GM18498 (cell line): ENCODE measurements at regions not wholly inside any gene's neighbourhood (a gene's known extent, or its start where the extent isn't known, plus 50 kb on each side); places are given as distances from the start of the nearest gene placed in this dataset.

Experiments
- ATAC-seq: cut with Tn5 transposase; IDR thresholded peaks from one replicate; pipeline ENCODE4 v1.9.1; 2021; ENCODE audit warnings: mild to moderate bottlenecking, moderate library complexity; ENCODE audit not compliant: unreplicated experiment

GRCh38 chr9:129506892-129507291, 114.0 kb downstream of the C9orf50 start:
- no peak for ATAC-seq

DNA sequence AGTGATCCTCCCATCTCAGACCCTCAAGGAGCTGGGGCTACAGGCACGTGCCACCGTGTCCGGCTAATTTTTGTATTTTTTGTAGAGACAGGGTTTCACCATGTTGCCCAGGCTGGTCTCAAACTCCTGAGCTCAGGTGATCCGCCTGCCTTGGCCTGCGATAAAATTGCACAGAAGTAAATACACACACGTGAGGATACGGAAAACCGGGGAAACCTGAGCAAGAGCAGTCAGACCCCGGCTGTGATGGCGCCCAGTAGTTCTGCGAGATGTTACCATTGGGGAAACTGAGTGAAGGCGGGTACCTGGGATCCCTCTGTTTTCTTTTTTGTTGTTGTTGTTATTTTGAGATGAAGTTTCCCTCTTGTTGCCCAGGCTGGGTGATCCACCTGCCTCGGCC, 114.9 kb downstream of the C9orf50 start:
- ATAC-seq: no peak

DNA sequence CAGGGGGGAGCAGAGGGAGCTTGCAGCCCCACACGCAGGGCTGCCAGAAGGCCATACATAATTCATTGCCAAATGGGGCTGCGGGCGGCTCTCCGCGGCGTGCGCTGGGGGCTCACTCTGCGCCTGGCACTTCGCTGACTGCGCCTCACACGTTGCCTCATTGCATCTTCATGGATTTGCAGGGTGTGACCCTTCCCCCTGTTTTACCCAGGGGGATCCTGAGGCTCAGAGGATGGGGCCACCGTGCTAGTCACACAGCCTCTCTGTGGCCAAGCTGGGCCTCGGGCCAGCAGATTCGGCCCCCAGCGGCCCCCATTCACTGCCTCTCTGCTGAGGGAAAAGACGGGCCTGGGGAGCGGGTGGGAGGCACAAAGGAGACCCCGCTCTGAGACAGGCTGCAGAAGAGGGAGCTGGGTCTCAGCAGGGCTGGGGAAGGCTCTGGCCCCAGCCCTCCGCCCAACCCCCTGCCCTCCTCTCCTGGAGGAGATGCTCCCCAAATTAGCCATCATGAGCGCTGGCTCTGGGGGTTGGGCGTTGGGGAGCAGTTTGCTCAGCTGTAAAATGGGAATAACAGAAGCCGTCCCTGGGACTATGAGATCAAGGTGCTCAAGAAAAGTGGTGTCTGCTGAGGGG, 115.5 kb downstream of the C9orf50 start:
- ATAC-seq: no peak

DNA sequence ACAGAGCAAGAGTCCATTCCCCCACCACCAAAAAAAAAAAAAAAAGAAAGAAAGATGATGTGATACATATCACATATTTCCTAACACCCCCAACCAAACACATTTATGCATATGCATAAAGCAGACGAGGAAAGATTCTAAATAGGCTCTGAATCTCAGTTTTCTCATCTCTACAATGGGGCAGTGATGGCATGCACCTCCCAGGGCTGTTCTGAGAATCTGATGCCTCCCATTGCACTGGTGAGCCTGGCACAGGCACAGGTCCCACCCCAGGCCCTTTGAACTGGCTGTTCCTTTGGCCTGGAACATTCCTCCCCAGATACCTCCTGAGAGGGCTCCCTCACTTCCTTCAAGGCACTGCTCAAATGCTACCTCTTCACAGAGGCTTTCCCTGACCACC, 116.5 kb downstream of the C9orf50 start:
- ATAC-seq: no peak

- ATAC-seq: no peak
These were observed 119.1 kb downstream of the C9orf50 start for GRCh38 chr9:129501771-129502319.

DNA sequence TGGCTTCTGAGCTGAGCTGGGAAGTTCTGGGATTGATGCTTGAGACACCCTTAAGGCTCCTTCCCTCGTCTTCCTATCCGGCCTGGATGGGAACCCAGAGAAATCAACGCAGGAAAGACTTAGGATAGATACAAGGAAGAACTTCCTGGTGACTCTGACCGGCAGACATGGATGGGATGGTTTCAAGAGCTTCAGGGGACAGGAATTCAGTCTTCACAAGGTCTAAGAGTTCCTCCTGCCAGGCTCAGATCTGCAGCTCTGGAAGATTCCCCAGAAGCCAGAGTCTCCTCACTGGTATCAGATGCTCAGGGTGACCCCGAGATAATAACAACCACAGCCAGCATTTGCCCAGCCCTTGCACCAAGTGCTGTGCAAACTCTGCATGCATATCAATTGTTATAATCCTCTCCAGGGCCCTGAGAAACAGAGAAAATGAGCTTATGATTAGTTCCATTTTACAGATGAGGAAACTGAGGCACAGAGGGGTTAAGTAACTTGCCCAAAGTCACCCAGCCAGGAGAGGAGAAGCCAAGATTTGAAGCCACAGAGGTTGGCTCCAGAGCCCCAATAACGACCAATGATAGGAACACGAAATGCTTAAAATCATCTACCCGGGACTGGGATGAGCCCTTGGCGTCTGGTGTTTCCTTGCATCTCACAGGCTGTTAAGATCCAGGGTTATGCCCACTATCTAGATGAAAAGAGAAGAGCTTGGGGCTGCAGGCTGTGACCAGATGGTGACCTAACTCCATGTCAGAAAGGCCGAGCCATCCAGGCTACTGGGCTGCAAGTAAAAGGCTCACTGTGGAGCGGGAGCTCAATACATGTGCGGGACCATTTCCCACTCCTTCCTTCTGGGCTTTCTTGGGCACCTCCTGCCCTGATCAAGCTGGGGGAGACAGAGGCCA, 119.8 kb downstream of the C9orf50 start:
- no peak for ATAC-seq

DNA sequence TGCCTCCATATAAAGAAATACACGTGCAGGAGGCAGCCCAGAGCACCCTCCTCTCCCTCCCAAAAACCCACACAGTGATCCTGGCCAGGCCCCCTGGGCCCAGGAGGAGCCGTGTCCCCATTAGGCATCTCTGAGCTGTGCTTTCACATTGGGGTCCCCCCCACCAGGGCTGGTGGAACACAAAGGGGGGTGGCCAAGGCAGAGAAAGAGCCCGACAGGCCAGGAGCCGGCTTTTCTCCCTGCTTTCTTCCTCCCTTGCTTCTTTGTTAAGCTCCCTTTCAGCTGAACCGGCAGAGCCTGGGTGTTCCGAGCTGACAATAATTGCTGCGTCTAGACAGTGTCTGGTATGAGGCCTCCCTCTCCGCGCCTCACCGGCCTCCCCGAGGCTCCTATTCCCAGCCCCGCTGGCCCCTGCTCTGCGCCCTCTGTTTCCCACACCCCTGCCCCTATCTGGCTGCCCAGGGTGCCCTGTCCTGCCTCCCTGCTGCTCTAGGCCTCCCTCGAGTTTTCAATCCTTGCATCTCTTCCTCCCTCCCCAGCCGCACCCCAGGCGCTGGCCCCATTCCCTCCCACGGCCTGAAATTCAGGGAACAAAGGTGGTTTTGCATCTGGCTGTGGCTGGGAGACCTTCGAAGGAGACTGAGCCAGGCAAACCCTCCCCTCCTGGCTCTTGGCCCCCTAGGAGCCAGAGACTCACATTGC, 120.6 kb downstream of the C9orf50 start:
- no peak for ATAC-seq

DNA sequence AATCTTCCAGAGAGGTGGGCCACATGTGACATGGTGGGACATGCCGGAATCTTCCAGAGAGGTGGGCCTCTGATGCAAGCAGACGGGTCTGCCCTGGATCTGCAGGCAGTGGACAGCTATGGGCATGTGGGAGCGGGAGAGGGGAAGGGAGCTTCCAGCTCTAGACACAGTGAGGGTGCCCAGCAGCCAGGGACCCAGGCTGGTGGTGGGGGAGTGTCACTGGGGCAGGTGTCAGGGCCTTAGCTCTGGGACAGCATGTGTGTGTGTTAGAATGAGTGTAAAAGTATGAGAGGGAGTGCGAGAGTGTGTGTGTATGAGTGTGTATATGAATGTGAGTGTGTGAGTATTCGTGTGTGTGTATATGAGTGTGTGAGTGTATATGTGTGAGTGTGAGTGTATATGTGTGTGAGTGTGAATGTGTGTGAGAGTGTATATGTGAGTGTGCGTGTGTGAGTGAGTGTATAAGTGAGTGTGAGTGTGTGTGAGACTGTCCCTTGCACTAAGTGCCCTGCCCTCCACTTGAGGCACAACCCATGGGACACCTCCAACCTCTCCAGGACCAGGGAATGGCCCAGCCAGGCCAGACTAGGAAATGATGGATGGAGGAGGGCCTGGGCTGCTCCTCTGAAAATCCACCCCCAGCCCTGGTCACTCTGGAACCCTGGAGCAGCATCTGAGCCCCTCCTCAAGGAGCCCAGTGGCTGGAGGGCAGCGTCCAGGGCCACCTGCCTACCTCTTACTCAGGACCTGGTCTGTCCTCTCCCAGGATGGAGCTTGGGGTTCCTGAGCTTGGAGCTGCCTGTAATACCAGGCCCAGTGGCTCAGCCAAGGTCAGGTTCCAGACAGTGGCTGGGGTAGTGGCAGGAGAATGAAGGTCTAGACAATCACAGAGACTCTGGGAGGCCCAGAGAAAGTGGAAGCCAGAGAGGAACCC, 122.2 kb downstream of the C9orf50 start:
- ATAC-seq: no peak

DNA sequence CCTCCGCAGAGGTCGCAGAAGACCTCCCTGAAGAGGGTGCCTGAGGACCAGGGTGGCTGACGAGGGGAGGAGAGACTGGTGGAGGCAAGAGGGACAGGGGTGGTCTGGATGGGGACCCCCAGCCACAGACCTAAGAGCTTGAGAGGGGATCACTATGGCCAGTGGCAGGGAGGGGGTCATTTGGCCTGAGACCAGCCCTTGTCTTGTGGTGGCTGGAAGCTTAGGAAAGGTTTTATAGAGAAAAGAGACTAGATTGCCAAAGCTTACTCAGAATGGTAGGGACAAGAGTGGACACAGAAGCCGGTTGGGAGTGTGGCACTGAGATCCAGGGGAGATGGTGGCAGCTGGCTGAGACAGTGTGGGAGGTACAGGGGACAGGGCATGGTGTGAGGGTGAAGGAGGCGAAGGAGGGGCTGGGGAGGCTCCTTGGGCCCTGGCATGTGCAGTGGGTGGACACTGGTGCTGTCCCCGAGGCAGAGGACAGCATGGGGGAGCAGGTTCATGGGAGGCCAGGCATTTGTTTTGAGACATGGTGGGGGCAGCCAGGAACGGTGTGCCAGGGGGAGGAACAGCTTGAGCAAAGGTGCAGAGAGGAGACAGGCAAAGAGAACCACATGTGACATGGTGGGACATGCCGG, 123.0 kb downstream of the C9orf50 start:
- no peak for ATAC-seq

GRCh38 chr9:129497005-129497812, 123.7 kb downstream of the C9orf50 start:
- no peak for ATAC-seq

GRCh38 chr9:129496473-129497004, 124.4 kb downstream of the C9orf50 start:
- no peak for ATAC-seq

DNA sequence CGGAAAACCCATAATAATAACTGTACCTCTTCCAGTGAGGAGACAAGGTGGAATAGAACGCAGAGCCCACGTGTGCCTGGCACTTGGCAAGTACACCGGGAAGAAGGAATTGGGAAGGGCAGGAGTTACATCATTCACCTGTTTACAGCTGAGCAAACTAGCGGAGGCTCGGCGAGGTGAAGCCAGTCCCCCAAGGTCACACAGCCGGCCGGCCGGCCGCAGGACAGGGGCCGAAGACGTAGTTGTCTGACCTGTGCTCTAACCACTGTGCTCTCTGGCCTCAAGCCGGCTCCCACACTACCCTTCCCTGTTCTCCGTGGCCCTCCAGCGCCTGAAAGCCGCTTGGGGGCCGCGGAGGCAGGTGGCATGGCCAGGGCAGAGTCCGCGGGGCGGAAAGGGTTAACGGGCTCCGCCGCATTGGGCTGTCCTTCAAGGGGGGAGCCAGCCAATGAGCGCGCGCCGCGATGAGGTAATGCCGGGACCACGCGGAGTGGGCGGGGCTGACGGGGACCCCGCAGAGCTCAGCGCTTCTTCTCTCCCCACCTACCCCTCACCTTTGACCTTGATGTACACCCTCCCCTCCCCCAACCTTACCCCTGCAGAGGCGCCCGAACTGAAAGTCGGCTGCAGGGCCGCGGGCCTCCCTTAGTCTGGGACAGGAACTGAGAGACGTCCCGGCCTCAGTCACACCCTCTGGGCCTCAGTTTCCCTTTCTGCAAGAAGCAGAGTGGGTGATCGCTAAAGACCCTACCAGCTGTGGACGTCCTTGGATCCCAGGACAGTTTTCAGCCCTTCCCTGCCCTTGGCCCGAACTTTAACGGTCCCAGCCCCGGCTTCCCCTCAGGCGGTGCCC, 125.1 kb downstream of the C9orf50 start:
- no peak for ATAC-seq

DNA sequence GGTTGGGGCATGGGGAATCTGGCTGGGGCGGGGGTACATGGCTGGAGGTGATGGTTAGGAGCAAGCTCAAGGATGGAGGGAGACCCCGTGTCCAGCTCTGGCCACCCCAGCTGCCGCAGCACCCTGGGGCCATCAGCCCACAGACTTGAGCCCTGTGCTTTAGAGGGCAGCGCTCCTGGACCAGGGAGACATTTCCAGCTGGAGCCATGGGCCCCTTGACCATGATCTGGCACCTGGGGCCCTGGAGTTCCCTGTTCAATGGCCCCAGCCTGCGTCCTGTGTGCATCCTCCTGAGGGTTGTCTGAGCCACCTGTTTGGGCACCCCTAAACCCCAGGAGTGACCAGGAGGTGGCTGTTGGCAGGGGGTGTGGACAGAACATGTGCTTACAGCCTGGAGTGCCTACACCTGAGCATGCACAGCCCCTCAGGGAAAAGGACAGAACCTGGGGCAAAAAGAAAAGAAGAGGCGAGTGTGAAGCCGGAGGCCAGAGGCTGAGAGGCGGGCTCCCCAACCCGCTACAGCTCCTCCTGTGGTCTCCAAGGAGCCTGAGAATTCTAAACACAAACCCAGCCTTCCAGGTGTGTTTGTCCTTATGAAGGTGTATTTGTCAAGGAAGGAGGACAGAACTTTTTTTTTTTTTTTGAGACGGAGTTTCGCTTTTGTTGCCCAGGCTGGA, 126.7 kb downstream of the C9orf50 start:
- no peak for ATAC-seq

DNA sequence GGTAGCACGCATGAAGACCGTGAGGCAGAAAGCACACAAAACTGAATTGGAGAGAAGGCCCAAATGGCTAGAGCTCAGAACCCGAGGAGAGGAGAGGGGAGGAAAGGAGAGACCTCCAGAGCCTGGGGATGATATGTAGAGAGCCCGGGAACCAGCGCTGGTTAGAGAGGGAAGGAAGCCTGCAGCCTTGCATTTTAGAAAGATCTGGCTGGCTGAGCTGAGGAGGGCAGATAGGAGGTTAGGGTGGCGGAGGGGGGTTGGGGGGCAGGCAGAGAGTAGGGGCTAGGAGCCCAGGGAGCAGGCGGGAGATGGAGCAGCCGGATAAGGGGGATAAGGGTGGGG, 127.2 kb downstream of the C9orf50 start:
- no peak for ATAC-seq

DNA sequence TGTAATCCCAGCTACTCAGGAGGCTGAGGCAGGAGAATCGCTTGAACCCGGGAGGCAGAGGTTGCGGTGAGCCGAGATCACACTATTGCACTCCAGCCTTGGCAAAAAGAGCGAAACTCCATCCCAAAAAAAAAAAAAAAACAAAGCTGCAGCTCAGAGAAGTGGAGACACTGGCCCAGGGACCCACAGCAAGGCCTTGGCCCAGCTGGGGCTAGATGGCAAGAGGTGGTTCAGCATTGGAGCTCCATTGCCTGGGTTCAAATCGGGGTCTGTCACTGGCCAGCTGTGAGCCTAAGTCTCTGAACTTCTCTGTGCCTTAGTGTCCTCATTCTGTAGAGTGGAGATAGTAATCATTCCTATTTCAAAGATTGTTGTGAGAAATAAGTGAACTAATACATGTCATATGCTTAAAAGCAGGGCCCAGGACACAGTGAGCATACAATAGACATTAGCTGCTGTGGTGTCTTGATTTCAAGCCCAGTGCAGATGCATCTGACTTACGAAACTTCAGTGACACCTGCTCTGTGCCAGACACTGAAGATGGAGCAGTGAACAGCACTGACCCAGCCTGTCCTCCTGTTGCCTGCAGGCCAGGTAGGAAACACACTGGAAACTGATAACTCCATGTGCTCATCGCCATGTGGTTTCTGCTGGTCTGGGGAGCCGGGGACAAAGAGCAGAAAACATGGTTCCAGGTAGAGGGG, 127.7 kb downstream of the C9orf50 start:
- ATAC-seq: no peak

DNA sequence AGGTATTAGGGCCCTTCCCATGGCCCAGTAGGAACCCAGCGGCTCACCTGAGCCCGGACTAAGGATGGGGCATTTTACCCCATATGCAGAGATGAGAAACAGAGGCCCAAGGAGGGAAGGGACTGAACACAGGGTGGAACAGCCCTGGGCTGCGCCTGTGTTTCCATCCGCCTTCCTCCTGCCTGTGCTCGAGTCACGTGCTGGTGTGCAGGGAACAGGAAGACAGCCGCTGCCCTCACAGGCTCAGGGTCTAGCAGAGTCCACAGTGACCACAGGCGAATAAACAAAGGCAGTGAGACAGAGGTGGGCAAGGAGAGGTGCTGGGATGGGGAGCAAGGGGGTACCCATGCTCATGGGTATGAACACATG, 129.4 kb downstream of the C9orf50 start:
- ATAC-seq: no peak
